ENCODE measurements at regions not wholly inside any gene's neighbourhood (a gene's known extent, or its start where the extent isn't known, plus 50 kb on each side); places are given as distances from the start of the nearest gene placed in this dataset.

DNA sequence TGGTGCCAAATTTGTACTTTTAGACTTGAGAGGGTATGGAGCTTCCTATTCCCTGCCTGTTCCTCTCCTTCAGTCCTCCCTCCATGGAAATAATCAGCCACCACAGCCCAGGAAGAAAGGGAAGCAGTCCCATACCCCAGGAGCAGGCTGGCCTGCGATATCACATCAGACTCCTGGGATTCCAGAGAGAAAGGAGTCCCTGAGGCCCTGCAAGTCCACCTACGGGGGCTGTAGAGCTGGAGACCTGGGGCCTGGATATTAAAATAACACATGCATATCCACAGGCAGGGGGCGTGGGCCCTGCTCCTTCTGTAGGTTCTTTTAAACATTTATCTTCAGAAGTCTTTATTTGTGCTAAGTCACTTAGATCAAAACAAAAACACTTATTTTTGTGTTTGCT, 117.2 kb downstream of the TMEM174 start:
- no peak for TF ChIP-seq POLR2A (IDR thresholded peaks at IDR 0.05)
- TF ChIP-seq, protein P1, sequence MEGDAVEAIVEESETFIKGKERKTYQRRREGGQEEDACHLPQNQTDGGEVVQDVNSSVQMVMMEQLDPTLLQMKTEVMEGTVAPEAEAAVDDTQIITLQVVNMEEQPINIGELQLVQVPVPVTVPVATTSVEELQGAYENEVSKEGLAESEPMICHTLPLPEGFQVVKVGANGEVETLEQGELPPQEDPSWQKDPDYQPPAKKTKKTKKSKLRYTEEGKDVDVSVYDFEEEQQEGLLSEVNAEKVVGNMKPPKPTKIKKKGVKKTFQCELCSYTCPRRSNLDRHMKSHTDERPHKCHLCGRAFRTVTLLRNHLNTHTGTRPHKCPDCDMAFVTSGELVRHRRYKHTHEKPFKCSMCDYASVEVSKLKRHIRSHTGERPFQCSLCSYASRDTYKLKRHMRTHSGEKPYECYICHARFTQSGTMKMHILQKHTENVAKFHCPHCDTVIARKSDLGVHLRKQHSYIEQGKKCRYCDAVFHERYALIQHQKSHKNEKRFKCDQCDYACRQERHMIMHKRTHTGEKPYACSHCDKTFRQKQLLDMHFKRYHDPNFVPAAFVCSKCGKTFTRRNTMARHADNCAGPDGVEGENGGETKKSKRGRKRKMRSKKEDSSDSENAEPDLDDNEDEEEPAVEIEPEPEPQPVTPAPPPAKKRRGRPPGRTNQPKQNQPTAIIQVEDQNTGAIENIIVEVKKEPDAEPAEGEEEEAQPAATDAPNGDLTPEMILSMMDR (IDR thresholded peaks at IDR 0.05): no peak
